Loucy (cell line): ENCODE measurements at regions not wholly inside any gene's neighbourhood (a gene's known extent, or its start where the extent isn't known, plus 50 kb on each side); places are given as distances from the start of the nearest gene placed in this dataset.

Experiments used
- H2AFZ ChIP-seq: fragments of 200-600 bp; sonication (generic); 2 replicates; pipeline ENCODE4 v1.6.0; 2016; ENCODE audit warnings: antibody characterized with exemption, mild to moderate bottlenecking, low read length, moderate library complexity
- H3F3A ChIP-seq: fragments of 200-600 bp; 2 replicates; pipeline ENCODE4 v1.6.0; 2016; ENCODE audit warnings: antibody characterized with exemption, low read depth, mild to moderate bottlenecking
- H3K27me3 ChIP-seq: fragments of 200-600 bp; sonication (generic); 2 replicates; pipeline ENCODE4 v1.6.1; 2014; ENCODE audit warnings: low read length, mild to moderate bottlenecking; ENCODE audit not compliant: insufficient read depth, poor library complexity, severe bottlenecking
- H3K36me3 ChIP-seq: fragments of 200-600 bp; sonication (generic); 2 replicates; pipeline ENCODE4 v1.6.1; 2016; ENCODE audit warnings: low read length; ENCODE audit not compliant: insufficient read depth
- H3K4me1 ChIP-seq: fragments of 200-600 bp; sonication (generic); 2 replicates; pipeline ENCODE4 v1.5.1; 2014; ENCODE audit warnings: low read length, mild to moderate bottlenecking; ENCODE audit not compliant: insufficient read depth, poor library complexity, severe bottlenecking
- H3K4me2 ChIP-seq: fragments of 200-600 bp; sonication (generic); 2 replicates; pipeline ENCODE4 v1.6.0; 2014; ENCODE audit warnings: antibody characterized with exemption, low read length, low read depth, mild to moderate bottlenecking; ENCODE audit not compliant: poor library complexity, severe bottlenecking
- H3K4me3 ChIP-seq: fragments of 200-600 bp; sonication (generic); 2 replicates; pipeline ENCODE4 v1.5.1; 2014; ENCODE audit warnings: low read length, mild to moderate bottlenecking, mixed read lengths; ENCODE audit not compliant: poor library complexity, severe bottlenecking
- H3K79me2 ChIP-seq: fragments of 200-600 bp; sonication (generic); 2 replicates; pipeline ENCODE4 v1.6.1; 2014; ENCODE audit warnings: low read length; ENCODE audit not compliant: insufficient read depth
- H3K9ac ChIP-seq: fragments of 200-600 bp; sonication (generic); 2 replicates; pipeline ENCODE4 v1.6.0; 2014; ENCODE audit warnings: mild to moderate bottlenecking, low read depth, low read length, moderate library complexity; ENCODE audit not compliant: poor library complexity, severe bottlenecking
- H3K9me2 ChIP-seq: fragments of 200-600 bp; sonication (generic); replicated peaks from 2 replicates; pipeline ENCODE4 v1.6.1; 2016; ENCODE audit warnings: low read depth, low read length, mixed read lengths
- H3K9me3 ChIP-seq: fragments of 200-600 bp; sonication (generic); 2 replicates; pipeline ENCODE4 v1.6.1; 2014; ENCODE audit warnings: mild to moderate bottlenecking, antibody characterized with exemption, low read length, low read depth; ENCODE audit not compliant: insufficient read depth
- H4K20me1 ChIP-seq: fragments of 200-600 bp; sonication (generic); 2 replicates; pipeline ENCODE4 v1.6.0; 2014; ENCODE audit warnings: antibody characterized with exemption, low read length, mild to moderate bottlenecking; ENCODE audit not compliant: insufficient read depth, poor library complexity, severe bottlenecking
- EZH2phosphoT487 ChIP-seq: fragments of 200-600 bp; IDR thresholded peaks from 2 replicates; pipeline ENCODE4 v1.6.1; 2018; ENCODE audit warnings: antibody characterized with exemption, mild to moderate bottlenecking, moderate library complexity, borderline replicate concordance
- TF ChIP-seq, protein P1 (sequence below): fragments of 200-600 bp; sonication (generic); conservative IDR thresholded peaks from 2 replicates; pipeline ENCODE4 v1.5.1; 2014; ENCODE audit warnings: mild to moderate bottlenecking, antibody characterized with exemption, low read length

- H3K9me2 ChIP-seq = no peaks in the 10 kb centered on the region
- no peak overlapping the region for H3K9ac ChIP-seq
- H3K27me3 ChIP-seq = no peaks in the 10 kb centered on the region
- no peak overlapping the region for H3K4me3 ChIP-seq
- H2AFZ ChIP-seq = no peak overlapping the region
- H3K79me2 ChIP-seq = no peaks in the 10 kb centered on the region
- no peaks in the 10 kb centered on the region for H4K20me1 ChIP-seq
- no peaks in the 10 kb centered on the region for H3K36me3 ChIP-seq
- H3K9me3 ChIP-seq = no peaks in the 10 kb centered on the region
- H3K4me2 ChIP-seq = no peak overlapping the region
- H3K4me1 ChIP-seq = no peaks in the 10 kb centered on the region
- TF ChIP-seq, protein P1, sequence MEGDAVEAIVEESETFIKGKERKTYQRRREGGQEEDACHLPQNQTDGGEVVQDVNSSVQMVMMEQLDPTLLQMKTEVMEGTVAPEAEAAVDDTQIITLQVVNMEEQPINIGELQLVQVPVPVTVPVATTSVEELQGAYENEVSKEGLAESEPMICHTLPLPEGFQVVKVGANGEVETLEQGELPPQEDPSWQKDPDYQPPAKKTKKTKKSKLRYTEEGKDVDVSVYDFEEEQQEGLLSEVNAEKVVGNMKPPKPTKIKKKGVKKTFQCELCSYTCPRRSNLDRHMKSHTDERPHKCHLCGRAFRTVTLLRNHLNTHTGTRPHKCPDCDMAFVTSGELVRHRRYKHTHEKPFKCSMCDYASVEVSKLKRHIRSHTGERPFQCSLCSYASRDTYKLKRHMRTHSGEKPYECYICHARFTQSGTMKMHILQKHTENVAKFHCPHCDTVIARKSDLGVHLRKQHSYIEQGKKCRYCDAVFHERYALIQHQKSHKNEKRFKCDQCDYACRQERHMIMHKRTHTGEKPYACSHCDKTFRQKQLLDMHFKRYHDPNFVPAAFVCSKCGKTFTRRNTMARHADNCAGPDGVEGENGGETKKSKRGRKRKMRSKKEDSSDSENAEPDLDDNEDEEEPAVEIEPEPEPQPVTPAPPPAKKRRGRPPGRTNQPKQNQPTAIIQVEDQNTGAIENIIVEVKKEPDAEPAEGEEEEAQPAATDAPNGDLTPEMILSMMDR = no peak
- TF ChIP-seq EZH2phosphoT487 = no peak
- H3F3A ChIP-seq = no peaks in the 10 kb centered on the region
Observed at GRCh38 chr16:5385115-5385514, 287.5 kb upstream of the EEF2KMT start.

- H3F3A ChIP-seq = no peaks in the 10 kb centered on the region
- H2AFZ ChIP-seq = no peak overlapping the region
Observed at GRCh38 chr16:5383737-5384136, 286.1 kb upstream of the EEF2KMT start.

DNA sequence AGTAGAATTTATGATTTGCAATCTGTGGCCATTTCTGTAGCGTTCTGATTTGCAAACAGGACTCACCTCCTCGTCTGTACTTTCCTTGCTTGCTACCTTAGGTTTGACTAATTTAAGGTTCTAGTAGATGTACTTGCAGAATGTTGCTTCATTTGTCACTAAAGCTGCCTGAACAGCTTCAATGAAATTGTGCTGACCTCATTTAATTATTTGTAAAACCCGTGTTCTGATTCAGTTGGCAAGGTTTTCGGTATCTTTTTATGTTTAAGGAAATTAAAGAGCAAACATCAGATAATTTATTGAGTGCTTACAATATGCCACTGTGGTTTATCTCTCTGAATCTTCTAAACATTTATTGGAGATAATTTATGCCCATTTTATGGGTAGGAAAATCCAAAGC lies 284.9 kb upstream of the EEF2KMT start:
- H3K9me3 ChIP-seq = no peaks in the 10 kb centered on the region
- no peak overlapping the region for H3K4me2 ChIP-seq
- no peaks in the 10 kb centered on the region for H3K9me2 ChIP-seq
- H3K27me3 ChIP-seq = no peaks in the 10 kb centered on the region
- H3K4me3 ChIP-seq = no peak overlapping the region
- TF ChIP-seq, protein P1 = no peak
- TF ChIP-seq EZH2phosphoT487 = no peak
- H3K9ac ChIP-seq = no peak overlapping the region
- H3K79me2 ChIP-seq = no peaks in the 10 kb centered on the region
- H2AFZ ChIP-seq = no peak overlapping the region
- no peaks in the 10 kb centered on the region for H4K20me1 ChIP-seq
- H3K36me3 ChIP-seq = no peaks in the 10 kb centered on the region
- no peaks in the 10 kb centered on the region for H3F3A ChIP-seq
- no peaks in the 10 kb centered on the region for H3K4me1 ChIP-seq

More at GRCh38 chr16:5383737-5384136, 286.1 kb upstream of the EEF2KMT start:
- H3K4me2 ChIP-seq = no peak overlapping the region
- no peaks in the 10 kb centered on the region for H3K9me2 ChIP-seq
- H3K4me1 ChIP-seq = no peaks in the 10 kb centered on the region
- H3K36me3 ChIP-seq = no peaks in the 10 kb centered on the region
- H3K27me3 ChIP-seq = no peaks in the 10 kb centered on the region
- H3K9ac ChIP-seq = no peak overlapping the region
- H3K79me2 ChIP-seq = no peaks in the 10 kb centered on the region
- H4K20me1 ChIP-seq = no peaks in the 10 kb centered on the region
- TF ChIP-seq EZH2phosphoT487 = no peak
- TF ChIP-seq, protein P1 = no peak
- H3K4me3 ChIP-seq = no peak overlapping the region
- H3K9me3 ChIP-seq = no peaks in the 10 kb centered on the region
